ENCODE measurements at regions not wholly inside any gene's neighbourhood (a gene's known extent, or its start where the extent isn't known, plus 50 kb on each side); places are given as distances from the start of the nearest gene placed in this dataset.
"Not testable (repeated sequence)": the region's sequence is repeated elsewhere in the genome, so short reads cannot be mapped to it uniquely, and the experiment has no call there.

DNA sequence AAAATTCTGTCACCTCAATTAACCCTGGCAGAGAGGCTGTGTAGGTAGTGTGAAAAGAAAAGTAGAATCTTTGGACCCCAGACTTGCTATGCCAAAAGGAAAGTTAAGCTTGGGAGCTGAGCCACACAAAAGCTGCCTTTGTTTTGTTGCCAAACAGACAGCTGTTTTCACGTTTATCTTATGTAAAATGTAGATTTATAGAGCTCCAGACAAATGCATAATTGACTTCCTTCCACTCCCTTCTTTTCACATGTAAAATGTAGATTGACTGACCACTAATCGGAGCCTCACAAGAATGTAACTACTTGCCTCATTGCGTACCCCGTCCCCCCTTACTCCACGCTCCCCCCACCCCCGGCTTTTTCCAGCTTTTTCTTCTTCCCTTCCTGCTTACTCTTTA lies 2302.2 kb upstream of the RAG2 start:
- no peak for DNase-seq (ENCODE audit: low spot score, unreplicated experiment)
- Mint-ChIP-seq H3K9me3 (ENCODE audit: low read depth) (no peaks in the 10 kb centered on the region), H3K4me1 (ENCODE audit: low read depth) (peaks cover 4% of the 10 kb centered on the region), H3K4me3 (ENCODE audit: low read depth) (no peak overlapping the region), H3K36me3 (ENCODE audit: insufficient read depth) (no peaks in the 10 kb centered on the region), H3K27ac (no peak overlapping the region), H3K27me3 (no peaks in the 10 kb centered on the region)
- TF ChIP-seq, protein P1, sequence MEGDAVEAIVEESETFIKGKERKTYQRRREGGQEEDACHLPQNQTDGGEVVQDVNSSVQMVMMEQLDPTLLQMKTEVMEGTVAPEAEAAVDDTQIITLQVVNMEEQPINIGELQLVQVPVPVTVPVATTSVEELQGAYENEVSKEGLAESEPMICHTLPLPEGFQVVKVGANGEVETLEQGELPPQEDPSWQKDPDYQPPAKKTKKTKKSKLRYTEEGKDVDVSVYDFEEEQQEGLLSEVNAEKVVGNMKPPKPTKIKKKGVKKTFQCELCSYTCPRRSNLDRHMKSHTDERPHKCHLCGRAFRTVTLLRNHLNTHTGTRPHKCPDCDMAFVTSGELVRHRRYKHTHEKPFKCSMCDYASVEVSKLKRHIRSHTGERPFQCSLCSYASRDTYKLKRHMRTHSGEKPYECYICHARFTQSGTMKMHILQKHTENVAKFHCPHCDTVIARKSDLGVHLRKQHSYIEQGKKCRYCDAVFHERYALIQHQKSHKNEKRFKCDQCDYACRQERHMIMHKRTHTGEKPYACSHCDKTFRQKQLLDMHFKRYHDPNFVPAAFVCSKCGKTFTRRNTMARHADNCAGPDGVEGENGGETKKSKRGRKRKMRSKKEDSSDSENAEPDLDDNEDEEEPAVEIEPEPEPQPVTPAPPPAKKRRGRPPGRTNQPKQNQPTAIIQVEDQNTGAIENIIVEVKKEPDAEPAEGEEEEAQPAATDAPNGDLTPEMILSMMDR (IDR thresholded peaks at IDR 0.05; ENCODE audit: unreplicated experiment): no peak

DNA sequence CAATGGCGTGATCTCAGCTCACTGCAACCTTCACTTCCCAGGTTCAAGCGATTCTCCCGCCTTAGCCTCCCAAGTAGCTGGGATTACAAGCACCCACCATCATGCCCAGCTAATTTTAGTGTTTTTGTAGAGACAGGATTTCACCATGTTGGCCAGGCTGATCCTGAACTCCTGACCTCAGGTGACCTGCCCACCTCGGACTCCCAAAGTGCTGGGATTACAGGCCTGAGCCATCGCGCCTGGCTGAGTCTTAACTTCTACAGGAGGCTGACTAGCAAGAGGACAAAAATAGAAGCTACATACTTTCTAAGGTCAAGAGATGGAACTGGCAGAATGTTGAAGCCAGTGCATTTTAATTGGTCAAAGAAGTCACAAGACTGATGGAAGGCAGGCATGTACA lies 2296.2 kb upstream of the RAG2 start:
- not testable (repeated sequence) for H3K27me3 Mint-ChIP-seq; H3K36me3 Mint-ChIP-seq (ENCODE audit: insufficient read depth); H3K9me3 Mint-ChIP-seq (ENCODE audit: low read depth); H3K27ac Mint-ChIP-seq; DNase-seq (ENCODE audit: low spot score, unreplicated experiment); H3K4me1 Mint-ChIP-seq (ENCODE audit: low read depth); H3K4me3 Mint-ChIP-seq (ENCODE audit: low read depth)

DNA sequence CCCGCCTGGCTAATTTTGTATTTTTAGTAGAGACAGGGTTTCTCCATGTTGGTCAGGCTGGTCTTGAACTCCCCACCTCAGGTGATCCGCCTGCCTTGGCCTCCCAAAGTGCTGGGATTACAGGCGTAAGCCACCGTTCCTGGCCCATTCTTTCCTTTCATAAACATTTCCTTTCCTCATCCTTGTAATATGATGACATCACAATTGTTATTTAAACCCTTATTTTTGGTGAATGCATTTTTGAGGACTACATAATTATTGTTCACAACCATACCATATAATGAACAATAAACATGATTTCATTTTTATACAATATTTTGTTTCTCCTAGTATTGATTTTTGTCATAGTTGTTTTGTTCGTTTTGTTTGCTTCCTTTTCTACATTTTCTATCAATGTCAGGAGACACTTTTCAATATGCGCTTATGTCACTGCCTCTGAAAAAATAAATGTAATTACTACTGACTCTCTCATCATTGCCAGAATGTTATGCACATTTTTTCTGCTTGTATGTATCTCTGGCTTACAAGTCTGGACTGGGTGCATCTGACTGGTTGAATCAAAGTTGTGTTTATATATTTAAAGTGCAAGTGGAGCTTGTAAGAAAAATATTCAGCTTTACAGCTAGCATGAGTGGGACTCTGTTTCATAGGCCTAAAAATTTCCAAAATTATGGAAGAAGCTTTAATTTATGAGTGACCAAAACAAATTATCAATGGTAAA lies 2286.3 kb upstream of the RAG2 start:
- Mint-ChIP-seq H3K27me3 (no peaks in the 10 kb centered on the region), H3K36me3 (ENCODE audit: insufficient read depth) (no peaks in the 10 kb centered on the region), H3K9me3 (ENCODE audit: low read depth) (no peaks in the 10 kb centered on the region), H3K27ac (no peak overlapping the region), H3K4me3 (ENCODE audit: low read depth) (no peak overlapping the region), H3K4me1 (ENCODE audit: low read depth) (peaks cover 2% of the 10 kb centered on the region)
- no peak for DNase-seq (ENCODE audit: low spot score, unreplicated experiment)
- TF ChIP-seq, protein P1 (IDR thresholded peaks at IDR 0.05; ENCODE audit: unreplicated experiment): no peak

DNA sequence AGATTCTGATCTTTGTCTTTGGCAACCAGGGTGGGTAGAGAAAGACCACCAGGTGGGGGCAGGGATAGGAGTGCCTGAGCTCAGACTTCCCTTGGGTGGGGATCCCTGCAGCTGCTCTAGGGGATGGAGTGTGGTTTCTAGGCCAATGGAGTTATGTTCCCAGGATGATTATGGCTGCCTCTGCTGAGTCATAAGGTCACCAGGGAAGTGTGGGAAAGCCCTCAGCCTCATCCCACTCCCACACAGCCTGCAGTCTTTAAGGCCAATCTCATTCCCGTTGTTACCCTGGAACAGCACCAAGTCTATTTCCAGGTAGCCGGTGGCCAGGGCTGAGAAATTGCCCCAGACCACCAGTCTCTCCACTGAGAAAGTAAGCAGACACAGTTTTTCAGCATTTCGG lies 2269.3 kb upstream of the RAG2 start:
- DNase-seq (ENCODE audit: low spot score, unreplicated experiment): no peak
- no peaks in the 10 kb centered on the region for H3K27me3 Mint-ChIP-seq
- TF ChIP-seq, protein P1 (IDR thresholded peaks at IDR 0.05; ENCODE audit: unreplicated experiment): no peak
- no peaks in the 10 kb centered on the region for H3K4me1 Mint-ChIP-seq (ENCODE audit: low read depth)
- H3K4me3 Mint-ChIP-seq (ENCODE audit: low read depth): no peak overlapping the region
- H3K36me3 Mint-ChIP-seq (ENCODE audit: insufficient read depth): no peaks in the 10 kb centered on the region
- H3K27ac Mint-ChIP-seq: no peak overlapping the region
- peaks cover 25% of the 10 kb centered on the region for H3K9me3 Mint-ChIP-seq (ENCODE audit: low read depth)

DNA sequence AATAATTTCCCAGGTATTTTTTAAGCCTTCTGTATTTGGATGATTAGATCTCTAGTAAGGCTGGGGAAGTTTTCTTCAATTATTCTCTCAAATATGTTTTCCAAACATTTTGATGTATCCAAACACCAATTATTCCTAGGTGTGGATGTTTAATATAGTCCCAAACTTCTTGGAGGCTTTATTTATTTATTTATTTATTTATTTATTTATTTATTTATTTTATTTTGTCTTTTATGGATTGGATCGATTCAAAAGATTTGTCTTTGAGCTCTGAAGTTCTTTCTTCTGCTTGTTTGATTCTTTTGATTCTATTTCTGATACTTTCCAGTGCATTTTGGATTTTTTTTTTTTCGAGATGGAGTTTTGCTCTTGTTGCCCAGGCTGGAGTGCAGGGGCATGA lies 2267.9 kb upstream of the RAG2 start:
- Mint-ChIP-seq H3K4me1 (ENCODE audit: low read depth) (no peaks in the 10 kb centered on the region), H3K36me3 (ENCODE audit: insufficient read depth) (no peaks in the 10 kb centered on the region), H3K4me3 (ENCODE audit: low read depth) (no peak overlapping the region), H3K27ac (no peak overlapping the region), H3K27me3 (no peaks in the 10 kb centered on the region), H3K9me3 (ENCODE audit: low read depth) (peaks cover 31% of the 10 kb centered on the region)
- TF ChIP-seq, protein P1 (IDR thresholded peaks at IDR 0.05; ENCODE audit: unreplicated experiment): no peak
- DNase-seq (ENCODE audit: low spot score, unreplicated experiment): no peak

DNA sequence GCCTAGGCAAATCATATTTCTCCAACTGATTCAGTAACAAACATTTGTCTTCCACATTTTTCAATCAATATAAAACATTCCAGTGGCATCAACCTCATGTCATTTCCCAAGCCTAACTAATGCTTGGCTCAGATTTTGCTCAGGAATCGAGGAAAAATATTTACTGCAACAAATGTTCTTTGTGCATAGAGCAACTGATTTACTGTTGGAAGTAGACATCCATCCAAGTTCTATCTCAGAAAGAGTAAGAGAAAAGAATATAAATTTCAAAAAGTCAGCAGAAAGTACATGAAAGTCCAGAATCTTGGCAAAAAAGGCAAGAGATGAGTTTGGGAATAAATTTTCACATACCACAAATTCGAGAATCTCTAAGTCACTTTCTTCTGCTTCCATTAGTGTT lies 2245.0 kb upstream of the RAG2 start:
- no peaks in the 10 kb centered on the region for H3K36me3 Mint-ChIP-seq (ENCODE audit: insufficient read depth)
- H3K4me3 Mint-ChIP-seq (ENCODE audit: low read depth): no peak overlapping the region
- TF ChIP-seq, protein P1 (IDR thresholded peaks at IDR 0.05; ENCODE audit: unreplicated experiment): no peak
- H3K9me3 Mint-ChIP-seq (ENCODE audit: low read depth): peaks cover 9% of the 10 kb centered on the region
- no peak for DNase-seq (ENCODE audit: low spot score, unreplicated experiment)
- H3K27me3 Mint-ChIP-seq: no peaks in the 10 kb centered on the region
- no peaks in the 10 kb centered on the region for H3K4me1 Mint-ChIP-seq (ENCODE audit: low read depth)
- H3K27ac Mint-ChIP-seq: no peak overlapping the region
